H1 (cell line): ENCODE measurements at regions not wholly inside any gene's neighbourhood (a gene's known extent, or its start where the extent isn't known, plus 50 kb on each side); places are given as distances from the start of the nearest gene placed in this dataset.

Experiments used
- CTCF ChIA-PET: fragments of 300-600 bp; sonication (Branson Sonifier 250); formaldehyde crosslinking; loops from one replicate; lab custom pipeline; 2021; ENCODE audit not compliant: partially characterized antibody; lab: Charles Lee
- POLR2A ChIA-PET: fragments of 300-600 bp; sonication (Branson Sonifier 250); formaldehyde crosslinking; loops from one replicate; lab custom pipeline; 2021; ENCODE audit warnings: inconsistent platforms; ENCODE audit not compliant: partially characterized antibody; lab: Charles Lee
- DNase-seq, 2 experiments: peaks; one replicate each; pipeline versions ENCODE4 v3.0.0 to v3.0.0-alpha.2; 2010 to 2022; ENCODE audit warnings: low spot score in 2 of 2, low read depth in 1 of 2, mixed read lengths in 1 of 2
- FAIRE-seq: peaks from 2 replicates; lab custom pipeline; 2011; peaks lifted over from hg19 to GRCh38; lab: Jason Lieb, UNC
- H2AFZ ChIP-seq: 2 replicates; pipeline ENCODE4 v1.8.1; 2012; ENCODE audit warnings: low read length, inconsistent platforms
- H2AK5ac ChIP-seq: 2 replicates; pipeline ENCODE4 v1.6.1; 2013; ENCODE audit warnings: low read depth, low read length
- H2BK120ac ChIP-seq: replicated peaks from 2 replicates; pipeline ENCODE3; 2013; ENCODE audit warnings: low read depth, low read length, inconsistent platforms
- H2BK12ac ChIP-seq: 2 replicates; pipeline ENCODE4 v1.6.1; 2013; ENCODE audit warnings: low read depth, low read length
- H2BK15ac ChIP-seq: 2 replicates; pipeline ENCODE4 v1.6.1; 2013; ENCODE audit warnings: low read length
- H2BK20ac ChIP-seq: 2 replicates; pipeline ENCODE4 v1.6.1; 2013; ENCODE audit warnings: low read length
- H2BK5ac ChIP-seq: 2 replicates; pipeline ENCODE4 v1.6.1; 2013; ENCODE audit warnings: low read depth, low read length
- H3K14ac ChIP-seq: 2 replicates; pipeline ENCODE4 v1.6.1; 2013; ENCODE audit warnings: inconsistent platforms; ENCODE audit not compliant: insufficient read length
- H3K18ac ChIP-seq: 2 replicates; pipeline ENCODE4 v1.6.1; 2013; ENCODE audit warnings: low read length; ENCODE audit errors: extremely low read depth
- H3K23ac ChIP-seq: 2 replicates; pipeline ENCODE4 v1.6.1; 2013; ENCODE audit warnings: inconsistent platforms; ENCODE audit not compliant: insufficient read length
- H3K23me2 ChIP-seq: 2 replicates; pipeline ENCODE4 v1.6.1; 2013; ENCODE audit warnings: low read depth, low read length
- H3K27ac ChIP-seq: 2 replicates; pipeline ENCODE4 v1.6.1; 2011; ENCODE audit warnings: low read depth, low read length, inconsistent platforms
- H3K27me3 ChIP-seq, 4 experiments: replicated peaks in 1 of 4; 1 replicate in 1 of 4; 2 replicates in 3 of 4; pipeline versions ENCODE4 v1.6.1 to v1.8.1; 2011 to 2013; ENCODE audit warnings: low read length in 3 of 4, mild to moderate bottlenecking in 3 of 4, inconsistent platforms in 2 of 4, mixed read lengths in 2 of 4, moderate library complexity in 1 of 4; ENCODE audit not compliant: control insufficient read depth in 3 of 4, insufficient read depth in 3 of 4; ENCODE audit errors: extremely low read depth in 1 of 4
- H3K36me3 ChIP-seq, 4 experiments: 2 replicates each; pipeline versions ENCODE4 v1.6.1 to v1.8.1; 2011 to 2013; ENCODE audit warnings: mild to moderate bottlenecking in 4 of 4, low read length in 3 of 4, moderate library complexity in 2 of 4, control low read depth in 1 of 4, inconsistent platforms in 1 of 4; ENCODE audit not compliant: insufficient read depth in 4 of 4, control insufficient read depth in 2 of 4
- H3K4ac ChIP-seq: replicated peaks from 2 replicates; pipeline ENCODE3; 2013; ENCODE audit warnings: low read length, low read depth, mixed read lengths, inconsistent platforms; ENCODE audit not compliant: insufficient read length
- H3K4me1 ChIP-seq, 4 experiments: replicated peaks in 1 of 4; 1 replicate in 1 of 4; 2 replicates in 3 of 4; pipeline versions ENCODE4 v1.6.1 to v1.8.1; 2011 to 2013; ENCODE audit warnings: low read length in 3 of 4, inconsistent platforms in 2 of 4, mixed read lengths in 1 of 4; ENCODE audit not compliant: insufficient read depth in 4 of 4, control insufficient read depth in 3 of 4
- H3K4me2 ChIP-seq, 2 experiments: 2 replicates each; pipeline versions ENCODE4 v1.6.1 to v1.8.1; 2011 to 2013; ENCODE audit warnings: low read depth in 2 of 2, low read length in 2 of 2, control low read depth in 1 of 2, inconsistent platforms in 1 of 2, mild to moderate bottlenecking in 1 of 2; ENCODE audit not compliant: insufficient read depth in 1 of 2
- H3K4me3 ChIP-seq, 4 experiments: fragments of 200-600, 300-600 bp in 1 of 4; sonication (generic), shearing (Covaris generic), sonication (Bioruptor Twin) in 1 of 4; 2 replicates each; pipeline versions ENCODE4 v1.5.1 to v1.8.1; 2011 to 2016; ENCODE audit warnings: low read length in 4 of 4, low read depth in 3 of 4, control low read depth in 2 of 4, inconsistent platforms in 2 of 4, mild to moderate bottlenecking in 2 of 4, mixed read lengths in 1 of 4, moderate library complexity in 1 of 4; ENCODE audit not compliant: insufficient read depth in 2 of 4; ENCODE audit errors: extremely low read depth in 1 of 4
- H3K56ac ChIP-seq: replicated peaks from 2 replicates; pipeline ENCODE3; 2013; ENCODE audit warnings: low read depth, mild to moderate bottlenecking, mixed read lengths, low read length, inconsistent platforms; ENCODE audit not compliant: insufficient read length
- H3K79me1 ChIP-seq: 2 replicates; pipeline ENCODE4 v1.6.1; 2013; ENCODE audit warnings: low read depth, low read length, control low read depth
- H3K79me2 ChIP-seq, 2 experiments: 2 replicates each; pipeline versions ENCODE4 v1.6.1 to v1.8.1; 2012 to 2013; ENCODE audit warnings: low read length in 2 of 2, mild to moderate bottlenecking in 2 of 2, inconsistent platforms in 1 of 2; ENCODE audit not compliant: insufficient read depth in 2 of 2, control insufficient read depth in 1 of 2
- H3K9ac ChIP-seq, 4 experiments: replicated peaks in 1 of 4; 1 replicate in 1 of 4; 2 replicates in 3 of 4; pipeline versions ENCODE4 v1.6.1 to v1.8.1; 2011 to 2013; ENCODE audit warnings: low read depth in 3 of 4, low read length in 3 of 4, control low read depth in 2 of 4, mild to moderate bottlenecking in 2 of 4, moderate library complexity in 2 of 4, inconsistent platforms in 1 of 4; ENCODE audit errors: extremely low read depth in 1 of 4
- H3K9me3 ChIP-seq, 2 experiments: 2 replicates each; pipeline versions ENCODE4 v1.6.1 to v1.8.1; 2012 to 2013; ENCODE audit warnings: mild to moderate bottlenecking in 2 of 2, moderate library complexity in 2 of 2, control low read depth in 1 of 2, inconsistent platforms in 1 of 2, low read depth in 1 of 2, low read length in 1 of 2, mixed read lengths in 1 of 2; ENCODE audit not compliant: insufficient read depth in 2 of 2
- H4K20me1 ChIP-seq, 2 experiments: replicated peaks in 1 of 2; 2 replicates each; pipeline versions ENCODE3 to v1.8.1; 2011 to 2013; ENCODE audit warnings: inconsistent platforms in 2 of 2, low read length in 2 of 2, mild to moderate bottlenecking in 1 of 2; ENCODE audit not compliant: insufficient read depth in 2 of 2, control insufficient read depth in 1 of 2
- H4K5ac ChIP-seq: 2 replicates; pipeline ENCODE4 v1.6.1; 2013; ENCODE audit warnings: low read length, low read depth, mixed read lengths, inconsistent platforms; ENCODE audit not compliant: insufficient read length
- H4K8ac ChIP-seq: 2 replicates; pipeline ENCODE4 v1.8.0; 2013; ENCODE audit warnings: mild to moderate bottlenecking, moderate library complexity, low read length, inconsistent platforms; ENCODE audit not compliant: insufficient read depth; ENCODE audit errors: extremely low read depth
- H4K91ac ChIP-seq: replicated peaks from 2 replicates; pipeline ENCODE3; 2013; ENCODE audit warnings: low read length, mixed read lengths, inconsistent platforms; ENCODE audit not compliant: insufficient read length
- BCL11A ChIP-seq, 2 experiments: IDR thresholded peaks; one replicate each; pipeline ENCODE4 v1.6.1; 2011; ENCODE audit warnings: low read depth in 2 of 2, low read length in 2 of 2, mild to moderate bottlenecking in 2 of 2
- CBX8 ChIP-seq: fragments of 300-800, 300-1000 bp; sonication (generic); IDR thresholded peaks from 2 replicates; pipeline ENCODE4 v1.7.1; 2016; ENCODE audit warnings: low read depth, low read length, borderline replicate concordance
- CEBPB ChIP-seq: IDR thresholded peaks from 2 replicates; pipeline ENCODE4 v1.6.1; 2012; ENCODE audit warnings: low read depth, low read length
- EGR1 ChIP-seq: IDR thresholded peaks from 2 replicates; pipeline ENCODE4 v1.6.1; 2011; ENCODE audit warnings: low read depth, low read length, borderline replicate concordance
- JUN ChIP-seq: IDR thresholded peaks from 2 replicates; pipeline ENCODE4 v1.6.1; 2011; ENCODE audit warnings: low read depth, mild to moderate bottlenecking, improper control_type of control experiment, low read length
- KDM1A ChIP-seq: fragments of 200-600, 300-600 bp; sonication (generic); IDR thresholded peaks from 2 replicates; pipeline ENCODE4 v1.7.1; 2016; ENCODE audit warnings: mild to moderate bottlenecking, low read length, borderline replicate concordance
- MAFK ChIP-seq: IDR thresholded peaks from 2 replicates; pipeline ENCODE4 v1.6.1; 2012; ENCODE audit warnings: low read depth, mild to moderate bottlenecking, improper control_type of control experiment, low read length
- SUZ12 ChIP-seq: fragments of 200-600 bp; sonication (generic); IDR thresholded peaks from 2 replicates; pipeline ENCODE4 v1.6.1; 2012; ENCODE audit warnings: mild to moderate bottlenecking, inconsistent platforms, low read length, moderate library complexity, mixed read lengths
- WGBS, 2 experiments: shearing (Covaris generic) in 1 of 2; methylation state at CpG; one replicate each; pipeline versions ENCODE4 v1.1.6 to v1.1.7; 2013 to 2015; ENCODE audit warnings: low lambda C conversion rate in 2 of 2, mixed read lengths in 2 of 2, inconsistent platforms in 1 of 2, low coverage in 1 of 2, missing lambda C conversion rate in 1 of 2; ENCODE audit not compliant: insufficient replicate concordance in 2 of 2, insufficient coverage in 1 of 2, insufficient read length in 1 of 2; ENCODE audit errors: extremely low coverage in 1 of 2, missing lambda C conversion rate in 1 of 2; 5-methylcytosine and 5-hydroxymethylcytosine counted together

DNA sequence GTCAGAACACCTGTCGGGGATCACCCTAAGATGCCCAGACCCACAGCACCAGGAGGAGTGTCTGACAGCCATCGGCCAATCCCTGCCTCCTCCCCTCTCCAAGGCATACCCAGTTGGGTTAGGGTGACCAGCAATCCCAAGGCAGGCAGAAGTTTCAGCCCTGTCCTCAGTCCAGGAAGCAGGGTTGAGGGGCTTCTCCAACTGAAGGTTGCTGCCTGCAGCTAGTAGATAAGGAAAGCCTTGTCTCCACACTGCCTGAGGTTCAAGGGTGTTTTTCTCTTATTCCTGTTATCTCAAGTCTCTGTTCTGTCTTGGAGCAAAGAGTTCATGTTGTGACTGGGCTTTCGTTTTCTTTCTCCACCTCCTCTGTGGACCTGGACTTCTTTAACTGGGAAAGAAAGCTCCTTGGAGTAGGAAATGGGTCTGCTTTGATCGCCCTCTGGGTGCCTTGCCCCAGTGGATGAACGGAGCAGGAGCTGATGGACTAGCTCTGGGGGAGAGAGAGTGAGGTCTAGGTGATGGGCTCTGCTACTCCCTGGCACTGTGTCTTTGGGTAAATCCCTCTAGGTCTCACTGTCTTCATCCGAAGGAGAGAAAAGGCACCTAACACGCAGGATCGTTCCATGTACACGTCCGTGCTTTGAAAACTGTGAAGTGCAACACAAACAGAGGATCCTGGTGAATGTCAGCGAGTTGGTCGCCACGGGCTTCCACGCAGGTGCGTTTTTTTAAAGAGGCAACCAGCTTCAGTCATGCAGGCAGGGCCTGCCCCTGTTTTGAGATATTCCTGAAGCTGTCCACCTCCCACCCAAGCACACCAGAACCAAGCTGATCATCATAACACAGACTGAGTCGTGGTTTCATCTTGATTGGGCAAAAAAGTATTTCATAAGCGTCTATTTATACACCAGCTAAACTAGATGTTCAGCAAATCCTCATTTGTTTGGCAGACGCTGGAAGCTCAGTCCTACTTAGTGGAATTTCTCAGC, 52.5 kb upstream of the FOXN3 start:
- Histone ChIP-seq H3K4me3 (no peak overlapping the region), H4K5ac (no peak overlapping the region), H3K27me3 (no peaks in the 10 kb centered on the region), H2BK12ac (peak overlapping the region; percentile 30; the same call in 1 of the 2 replicates), H3K27ac (no peak overlapping the region; the same call in 1 of the 2 replicates), H3K14ac (no peak overlapping the region), H3K9me3 (no peaks in the 10 kb centered on the region; a peak in 1 of 4 replicates), H2AFZ (no peak overlapping the region), H3K4ac (no peak overlapping the region), H4K8ac (no peak overlapping the region), H4K20me1 (no peaks in the 10 kb centered on the region), H2BK5ac (no peak overlapping the region), H2BK15ac (no peak overlapping the region), H3K56ac (no peak overlapping the region), H3K79me2 (peaks cover 0 to 21% of the 10 kb centered on the region in 2 experiments; a peak in 2 of 4 replicates), H2BK120ac (no peak overlapping the region), H3K18ac (no peak overlapping the region), H2BK20ac (no peak overlapping the region), H2AK5ac (0 out of 2 replicates have a peak overlapping the region, but pooled peaks have one; percentile 28), H3K36me3 (no peaks in the 10 kb centered on the region), H3K79me1 (peaks cover 5% of the 10 kb centered on the region; the same call in 1 of the 2 replicates), H3K4me1 (peaks cover 0 to 4% (median 2%) of the 10 kb centered on the region in 4 experiments; a peak in 5 of 7 replicates), H4K91ac (no peak overlapping the region), H3K4me2 (no peak overlapping the region), H3K23me2 (no peaks in the 10 kb centered on the region), H3K23ac (no peak overlapping the region), H3K9ac (no peak overlapping the region)
- no peak for FAIRE-seq
- no peak for TF ChIP-seq JUN
- TF ChIP-seq EGR1 = no peak
- no peak for TF ChIP-seq SUZ12
- TF ChIP-seq CEBPB = no peak
- TF ChIP-seq BCL11A (IDR thresholded peaks at IDR 0.05; ENCODE audit: low read depth in 2 of 2, low read length in 2 of 2) = no peak
- TF ChIP-seq MAFK = no peak
- no peak for TF ChIP-seq CBX8
- no peak for TF ChIP-seq KDM1A
- ChIA-PET POLR2A (no interaction called here), CTCF (interaction anchor here (0.6 to 1.4 kb wide), 5 partner anchors 9 to 309 kb away, joined by 3 to 5 read pairs (median 3); no protein-coding TSS in a partner anchor)
- DNase-seq = no peak
- 89% methylated on average over 18 of the region's 18 CpGs; no CpG with 5 or more reads in 1 of the 2 experiments for WGBS, 2 experiments
